ENCODE measurements at regions not wholly inside any gene's neighbourhood (a gene's known extent, or its start where the extent isn't known, plus 50 kb on each side); places are given as distances from the start of the nearest gene placed in this dataset.

DNA sequence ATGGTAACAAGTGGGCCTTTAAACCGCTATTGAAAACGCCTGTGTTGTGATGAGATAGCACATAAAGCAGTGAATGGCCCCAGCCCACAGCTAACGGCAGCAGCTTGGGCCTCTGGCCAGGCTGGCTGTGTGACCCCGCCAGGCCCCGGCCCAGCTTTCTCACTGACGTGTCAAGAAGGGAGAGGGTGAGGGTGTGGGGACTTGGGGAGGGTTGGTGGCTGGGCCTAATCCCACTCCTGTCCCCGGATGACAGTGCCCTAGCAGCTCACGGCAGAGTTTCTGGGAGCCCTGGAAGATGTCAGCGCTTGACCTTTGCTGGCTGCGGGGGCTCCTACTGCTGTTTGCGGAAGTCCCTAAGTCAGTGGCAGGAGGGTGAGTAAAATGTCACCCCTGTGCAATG lies 88.9 kb upstream of the SHH start:
- DNase-seq: no peak

GRCh38 chr7:155899596-155899995 lies 87.3 kb upstream of the SHH start:
- DNase-seq: no peak

DNA sequence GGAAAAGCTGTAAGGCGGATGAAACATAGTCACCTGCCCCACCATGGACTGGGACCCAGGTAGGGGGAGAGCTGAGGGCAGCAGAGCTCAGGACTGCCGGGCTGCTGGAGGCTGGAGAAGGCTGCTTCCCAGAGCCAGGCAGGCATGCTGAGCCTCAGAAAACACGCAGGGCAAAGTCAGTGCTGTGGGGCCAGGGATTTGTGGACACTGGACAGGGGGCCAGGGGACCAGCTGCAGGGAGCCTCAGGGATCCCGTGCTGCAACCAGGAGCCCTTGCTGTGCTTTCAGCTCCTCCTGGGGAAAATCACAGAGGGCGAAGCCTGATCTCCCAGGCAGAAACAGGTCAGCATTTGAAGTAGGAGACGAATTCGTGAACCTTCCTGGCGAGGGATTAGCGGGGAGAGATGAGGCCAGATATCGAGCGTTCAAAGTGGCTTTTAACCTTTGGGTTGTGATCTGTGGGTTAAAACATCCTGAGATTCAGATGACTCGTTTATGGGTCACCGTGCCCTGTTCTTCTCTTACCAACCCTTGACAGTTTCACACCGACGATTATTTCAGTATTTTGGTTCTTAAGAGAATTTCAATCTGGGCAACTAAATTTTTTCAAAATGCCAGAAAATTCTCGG lies 85.6 kb upstream of the SHH start:
- no peak for DNase-seq

GRCh38 chr7:155896531-155897263 lies 84.4 kb upstream of the SHH start:
- no peak for DNase-seq

- DNase-seq: no peak
These were observed 81.4 kb upstream of the SHH start for GRCh38 chr7:155893664-155894063.

- DNase-seq: no peak
These were observed 80.9 kb upstream of the SHH start for GRCh38 chr7:155893176-155893575.

DNA sequence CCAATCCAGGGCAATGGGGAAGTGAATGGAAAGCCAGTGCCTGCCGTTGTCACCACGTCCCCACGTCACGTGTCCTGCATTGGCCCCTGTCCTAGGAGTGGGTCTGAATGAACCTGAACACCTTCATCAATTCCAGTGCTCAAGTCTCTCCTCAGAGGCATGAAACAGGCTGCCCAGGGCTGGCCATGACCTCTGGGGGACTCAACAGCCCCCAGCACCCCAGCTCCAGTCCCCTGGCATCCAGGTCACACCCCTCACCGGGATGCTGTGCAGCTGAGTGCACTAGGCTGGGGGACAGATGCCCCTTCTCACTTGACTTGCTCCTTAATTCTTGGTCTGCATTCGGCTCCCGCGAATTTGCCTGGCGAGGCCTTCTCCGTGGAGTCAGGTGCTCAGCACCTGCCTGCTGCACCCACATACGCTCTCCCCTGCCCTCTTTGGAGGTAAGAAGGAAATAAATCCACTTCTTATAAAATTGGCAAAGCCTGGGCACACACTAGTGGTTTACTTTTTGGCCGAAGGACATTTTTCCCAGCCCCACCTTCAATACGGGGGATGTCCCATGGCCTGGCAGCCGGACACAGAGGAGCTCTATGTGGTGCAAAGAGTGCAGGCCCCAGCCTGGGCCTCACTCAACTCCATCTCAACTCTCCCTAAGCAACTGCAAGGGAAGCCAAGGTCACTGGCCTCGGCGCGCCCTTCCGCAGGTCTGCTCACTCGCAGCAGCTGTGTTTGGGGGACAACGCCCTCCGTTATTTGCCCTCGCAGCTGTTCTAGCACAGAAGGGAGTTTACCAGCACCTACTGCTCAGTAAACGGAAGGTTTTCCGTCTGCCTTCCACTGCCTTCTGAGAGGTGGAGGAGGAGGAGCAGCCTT lies 77.6 kb upstream of the SHH start:
- DNase-seq: no peak

GRCh38 chr7:155887174-155887525 lies 74.9 kb upstream of the SHH start:
- no peak for DNase-seq

GRCh38 chr7:155886391-155887173 lies 74.3 kb upstream of the SHH start:
- DNase-seq: no peak

DNA sequence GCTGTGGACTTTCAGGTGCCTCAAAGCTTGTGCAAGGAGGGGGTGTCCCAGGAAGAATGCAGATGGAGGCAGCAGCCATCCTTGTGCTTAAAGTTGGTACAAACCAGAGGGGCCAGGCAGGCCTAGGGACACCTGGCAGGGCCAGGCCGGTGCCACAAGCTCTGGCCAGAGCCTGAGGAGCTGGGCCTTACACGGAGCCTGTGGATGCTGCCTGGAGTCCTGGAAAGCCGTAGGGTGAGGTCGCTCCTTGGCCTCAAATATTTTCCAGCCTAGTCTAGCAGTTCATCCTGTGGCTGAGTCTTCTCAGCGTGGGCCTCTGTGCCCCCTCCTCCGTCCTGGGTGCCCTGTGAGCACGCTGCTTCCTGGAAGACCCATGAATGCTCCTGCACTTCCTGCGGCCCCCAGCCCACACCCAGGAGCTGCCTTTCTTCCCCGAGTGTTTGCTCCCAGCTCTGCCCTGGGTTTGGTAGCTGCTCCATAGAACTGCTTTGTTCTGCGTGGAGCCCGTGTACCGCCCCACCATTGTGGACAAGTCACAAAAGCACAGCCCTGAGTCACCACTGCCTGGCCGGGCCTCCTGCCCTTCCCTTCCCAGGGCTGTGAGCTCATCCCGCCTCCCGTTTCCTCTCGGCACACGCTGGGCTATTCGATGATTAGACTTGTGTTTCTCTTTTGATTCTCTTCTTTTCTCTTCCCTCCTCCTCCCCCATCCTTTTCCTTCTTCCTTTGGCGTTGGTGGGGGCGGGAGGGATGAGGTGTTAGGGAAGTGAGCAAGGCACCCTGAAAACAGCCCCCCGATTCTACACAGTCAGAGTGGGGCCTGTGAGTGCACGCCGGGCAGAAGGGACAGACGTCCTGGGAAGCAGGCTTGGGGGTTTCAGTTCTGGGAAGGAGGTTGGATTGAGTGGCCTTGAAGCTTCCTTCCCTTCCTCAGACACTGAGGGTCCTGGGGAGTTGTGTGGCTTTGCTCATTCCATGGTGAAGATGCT lies 73.2 kb upstream of the SHH start:
- DNase-seq: no peak

GRCh38 chr7:155884225-155885166 lies 72.2 kb upstream of the SHH start:
- no peak for DNase-seq

- DNase-seq: no peak
These were observed 71.4 kb upstream of the SHH start for GRCh38 chr7:155883491-155884224.

DNA sequence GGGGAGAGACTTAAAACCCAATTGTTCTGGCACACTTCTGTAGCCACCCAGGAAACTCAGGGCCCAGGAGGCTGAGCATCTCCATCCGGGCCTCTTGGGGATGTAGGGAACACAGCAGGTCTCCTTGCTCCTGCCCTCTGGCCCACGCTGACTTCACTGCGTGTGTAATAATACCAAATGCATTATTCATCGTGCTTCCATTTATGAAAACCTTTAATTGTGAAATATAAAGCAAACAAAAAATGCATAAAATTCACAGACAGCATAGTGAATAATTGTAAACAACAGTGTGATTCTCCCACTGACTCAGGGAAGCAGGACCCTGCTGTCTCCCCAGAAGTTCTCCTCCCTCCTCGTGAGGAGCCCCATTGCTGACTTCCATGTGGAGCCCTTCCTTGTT lies 70.3 kb upstream of the SHH start:
- no peak for DNase-seq

DNA sequence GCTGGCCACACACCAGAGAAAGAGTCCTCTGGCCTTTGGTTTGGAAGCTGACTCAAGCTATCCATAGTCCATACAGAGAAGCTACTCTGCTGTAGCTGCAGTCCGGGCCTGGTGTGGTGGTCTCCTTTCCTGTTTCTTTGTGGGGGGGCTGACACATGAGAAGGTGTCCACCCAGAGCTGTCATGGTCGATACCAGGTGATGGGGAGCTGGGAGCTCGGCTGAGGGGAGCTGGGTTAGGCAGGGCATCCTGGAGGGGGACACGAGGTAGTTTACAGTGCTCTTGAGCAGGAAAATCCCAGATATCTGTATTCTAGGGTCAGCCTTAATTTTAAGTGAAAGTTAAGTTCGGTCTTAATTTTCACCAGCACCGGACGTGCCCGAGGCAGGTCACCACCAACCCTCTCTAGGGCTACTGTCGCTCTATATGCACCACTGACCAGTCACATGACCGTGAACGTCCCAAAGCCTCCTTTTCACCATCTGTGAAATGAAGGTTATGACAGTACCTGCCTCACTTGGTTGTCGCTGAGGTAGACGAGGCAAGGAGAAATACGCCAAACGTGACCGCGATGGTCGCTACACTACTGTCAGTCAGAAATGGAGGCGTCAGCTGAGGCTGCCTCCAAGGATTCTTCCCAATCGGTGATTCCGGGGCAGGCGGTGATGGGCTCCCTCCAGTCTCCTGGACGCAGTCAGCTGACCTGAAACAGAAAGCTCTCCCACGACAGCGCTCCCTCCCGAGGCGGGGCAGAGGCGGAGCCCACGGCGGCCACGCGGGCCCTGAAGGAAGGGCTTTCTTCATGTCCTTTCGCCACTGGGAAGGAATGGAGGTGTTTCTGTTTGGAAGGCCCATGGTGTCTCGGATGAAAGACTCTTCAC lies 69.4 kb upstream of the SHH start:
- no peak for DNase-seq

DNA sequence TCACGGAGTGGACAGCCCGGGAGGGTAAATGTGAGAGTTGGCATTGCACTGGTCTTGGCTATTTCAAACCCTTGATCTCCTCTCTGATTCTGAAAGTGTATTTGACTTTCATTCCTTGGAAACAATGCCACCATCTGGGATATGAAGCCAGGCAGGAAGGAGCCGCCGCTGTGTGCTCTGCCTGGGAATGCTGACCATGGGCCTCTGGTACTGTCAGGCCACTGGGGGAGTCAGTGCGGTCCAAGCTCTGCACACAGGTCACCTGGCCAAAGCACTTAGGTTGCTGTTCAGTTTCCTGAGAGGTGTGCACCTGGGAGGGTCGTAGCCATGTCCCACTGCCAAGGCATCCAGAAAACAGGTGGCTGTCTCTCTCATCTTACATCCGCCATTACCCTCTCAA lies 68.5 kb upstream of the SHH start:
- DNase-seq: no peak

- no peak for DNase-seq
These were observed 67.3 kb upstream of the SHH start for GRCh38 chr7:155879592-155879991.

DNA sequence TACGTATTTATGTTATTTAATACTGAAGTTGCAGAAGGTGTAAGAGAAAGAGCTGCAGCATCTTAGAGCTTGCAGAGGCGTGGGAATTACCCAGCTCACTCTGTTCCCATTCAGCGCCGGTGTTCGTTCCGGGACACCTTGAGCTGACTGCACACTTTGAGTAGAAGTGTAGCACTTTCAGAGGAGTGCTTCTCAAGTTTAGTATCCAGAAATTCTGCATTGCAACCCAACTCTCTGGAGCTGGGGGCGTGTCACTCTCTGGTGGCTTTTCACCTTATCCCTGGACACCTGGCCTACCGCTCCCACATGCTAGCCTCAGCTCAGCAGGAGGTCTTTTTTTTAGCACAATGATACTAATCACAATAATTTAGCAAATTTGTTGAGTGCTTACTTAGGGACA lies 66.4 kb upstream of the SHH start:
- DNase-seq: no peak

GRCh38 chr7:155878250-155878649 lies 66.0 kb upstream of the SHH start:
- DNase-seq: no peak

- no peak for DNase-seq
These were observed 64.9 kb upstream of the SHH start for GRCh38 chr7:155877167-155877566.

All from hematopoietic multipotent progenitor cell treated with erythropoietin and hydrocortisone succinate and interleukin-3 and kit ligand, for 8 days (in vitro differentiated cells).